GM20431 (cell line): ENCODE measurements at regions not wholly inside any gene's neighbourhood (a gene's known extent, or its start where the extent isn't known, plus 50 kb on each side); places are given as distances from the start of the nearest gene placed in this dataset.
"Not testable (repeated sequence)": the region's sequence is repeated elsewhere in the genome, so short reads cannot be mapped to it uniquely, and the experiment has no call there.

Experiments
- in situ Hi-C: fragments of 300-500 bp; cut with MseI, MboI; formaldehyde crosslinking; loops from one replicate; pipeline ENCODE4 v1.15.0; 2020; ENCODE audit warnings: low sequenced_read_pairs; ENCODE audit not compliant: unreplicated experiment

DNA sequence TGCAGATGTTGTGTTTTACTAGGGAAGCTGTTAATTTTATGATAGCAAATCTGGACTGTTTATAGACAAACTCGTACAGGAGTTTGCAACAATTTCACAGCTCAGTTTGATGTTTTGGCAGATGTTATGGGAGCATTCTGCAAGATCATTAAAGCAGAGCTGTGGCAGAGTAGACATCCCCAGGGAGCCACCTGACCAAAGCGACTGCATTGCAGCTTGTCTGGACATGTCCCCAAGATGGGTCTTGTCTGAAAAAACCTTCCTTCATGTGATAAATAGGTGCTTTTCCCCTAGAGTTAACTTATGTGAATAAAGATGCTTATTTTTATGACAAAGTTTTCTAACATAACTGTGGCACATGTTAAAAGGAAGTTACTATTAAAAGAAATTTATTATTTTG is 91.2 kb upstream of the GPR141 start:
- in situ Hi-C loops = no loop called here

DNA sequence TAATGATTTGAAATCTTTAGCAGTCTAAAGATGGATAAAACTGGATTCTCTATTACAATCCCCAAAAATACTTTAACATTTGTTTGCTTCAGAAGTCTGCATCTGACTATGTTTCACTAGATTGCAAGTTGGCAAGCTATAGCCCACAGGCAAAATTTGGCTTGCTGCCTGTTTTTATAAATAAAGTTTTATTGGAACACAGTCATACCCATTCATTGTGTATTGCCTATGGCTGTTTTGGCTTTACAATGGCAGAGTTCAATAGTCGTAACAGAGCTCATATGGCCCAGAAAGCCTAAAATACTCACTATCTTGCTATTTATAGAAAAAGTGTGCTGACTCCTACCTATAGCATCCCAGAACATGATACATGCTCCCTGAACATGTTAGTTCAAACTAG is 89.0 kb upstream of the GPR141 start:
- in situ Hi-C loops = no loop called here

DNA sequence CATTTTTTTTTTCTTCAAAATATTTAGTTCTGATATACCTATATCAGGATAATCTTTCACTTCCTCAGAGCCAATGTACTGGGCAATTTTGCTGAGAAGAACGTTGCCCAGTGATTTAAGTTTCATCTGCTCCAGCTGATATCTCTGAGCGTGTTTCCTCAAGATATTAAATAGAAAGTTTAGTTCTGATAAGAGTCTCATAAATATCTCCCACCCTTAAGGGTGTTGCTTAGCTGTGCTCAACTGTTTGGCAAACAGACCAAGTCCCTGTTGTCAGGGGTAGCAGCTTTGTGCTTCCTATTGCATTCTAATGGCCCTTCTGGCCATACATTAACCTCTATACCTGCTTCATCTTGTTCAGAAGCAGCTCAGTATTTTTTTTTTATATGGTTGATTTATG is 84.7 kb upstream of the GPR141 start:
- in situ Hi-C loops = no loop called here

DNA sequence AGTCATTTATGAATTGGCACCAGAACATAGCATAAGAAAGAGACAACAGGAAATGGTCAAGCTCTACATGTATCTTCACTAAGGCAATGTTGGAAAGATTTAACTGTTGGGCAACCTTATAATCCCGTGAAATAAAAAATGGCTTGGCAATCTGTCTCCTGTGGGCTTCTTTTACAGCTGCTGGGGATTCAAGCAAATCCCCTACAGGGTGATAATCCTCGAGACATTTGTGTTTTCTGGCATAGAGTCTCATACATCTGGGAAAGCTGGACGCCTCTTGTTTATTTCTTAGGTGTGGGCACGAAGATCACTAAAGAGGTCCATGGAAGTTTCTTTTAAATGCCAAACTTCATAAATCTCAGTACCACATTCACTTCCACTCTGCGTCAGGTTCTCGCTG is 82.2 kb upstream of the GPR141 start:
- in situ Hi-C loops = no loop called here

DNA sequence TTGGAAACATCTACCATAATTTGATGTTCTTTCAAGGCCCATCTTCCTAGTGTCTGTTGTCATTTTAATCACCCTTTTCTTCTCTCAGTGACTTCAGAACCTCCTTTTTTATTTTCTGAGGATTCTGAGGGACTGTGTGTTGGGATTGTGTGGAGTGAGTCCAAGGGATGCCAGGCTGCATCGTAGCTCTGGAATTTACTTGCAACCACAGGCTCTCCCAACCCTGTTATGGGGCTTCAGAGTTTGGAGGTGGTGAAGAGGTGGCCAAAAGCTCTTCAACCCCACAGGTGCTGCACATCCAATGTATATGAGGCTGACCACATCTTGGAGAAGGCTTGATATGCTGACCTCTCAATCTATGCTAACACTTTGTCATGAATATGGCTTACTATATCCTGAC is 79.5 kb upstream of the GPR141 start:
- in situ Hi-C loops = no loop called here

DNA sequence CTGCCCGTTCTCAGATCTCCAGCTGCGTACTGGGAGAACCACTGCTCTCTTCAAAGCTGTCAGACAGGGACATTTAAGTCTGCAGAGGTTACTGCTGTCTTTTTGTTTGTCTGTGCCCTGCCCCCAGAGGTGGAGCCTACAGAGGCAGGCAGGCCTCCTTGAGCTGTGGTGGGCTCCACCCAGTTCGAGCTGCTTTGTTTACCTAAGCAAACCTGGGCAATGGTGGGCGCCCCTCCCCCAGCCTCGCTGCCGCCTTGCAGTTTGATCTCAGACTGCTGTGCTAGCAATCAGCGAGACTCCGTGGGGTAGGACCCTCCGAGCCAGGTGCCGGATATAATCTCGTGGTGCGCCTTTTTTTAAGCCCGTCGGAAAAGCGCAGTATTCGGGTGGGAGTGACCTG is 66.2 kb upstream of the GPR141 start:
- in situ Hi-C loops = not testable (repeated sequence)

DNA sequence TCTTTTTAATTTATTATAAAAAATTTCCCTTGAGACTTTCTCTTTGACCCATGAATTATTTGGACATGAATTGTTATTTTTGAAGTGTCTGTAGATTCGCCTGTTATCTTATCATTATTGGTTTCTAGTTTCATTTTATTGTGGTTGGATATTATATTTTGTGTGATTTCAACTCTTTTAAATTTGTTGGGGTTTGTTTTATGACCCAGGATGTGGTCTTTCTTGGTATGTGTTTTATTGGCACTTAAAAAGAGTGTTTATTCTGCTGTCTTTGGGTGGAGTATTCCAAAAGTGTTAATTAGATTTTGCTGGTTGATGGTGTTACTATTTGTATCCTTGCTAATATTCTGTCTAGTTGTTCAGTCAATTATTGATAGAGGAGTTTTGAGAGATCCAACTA is 50.5 kb upstream of the GPR141 start:
- in situ Hi-C loops = loop anchor here (25.0 kb wide), 1 partner anchor 204 kb away; the partner anchor contains the start of gene NME8
